Inflammatory macrophage treated with lipopolysaccharide for 1 hour (primary cell): ENCODE measurements at regions not wholly inside any gene's neighbourhood (a gene's known extent, or its start where the extent isn't known, plus 50 kb on each side); places are given as distances from the start of the nearest gene placed in this dataset.
"Not testable (repeated sequence)": the region's sequence is repeated elsewhere in the genome, so short reads cannot be mapped to it uniquely, and the experiment has no call there.

ENCODE experiments used
- DNase-seq, 2 donors: peaks; one replicate each; pipeline ENCODE4 v3.0.0-alpha.2; 2020 to 2022

GRCh38 chr1:101185421-101185820 is 51.4 kb upstream of the S1PR1 start:
- DNase-seq, result no peak

- DNase-seq, result no peak
These were observed 53.5 kb upstream of the S1PR1 start for GRCh38 chr1:101183388-101183699.

DNA sequence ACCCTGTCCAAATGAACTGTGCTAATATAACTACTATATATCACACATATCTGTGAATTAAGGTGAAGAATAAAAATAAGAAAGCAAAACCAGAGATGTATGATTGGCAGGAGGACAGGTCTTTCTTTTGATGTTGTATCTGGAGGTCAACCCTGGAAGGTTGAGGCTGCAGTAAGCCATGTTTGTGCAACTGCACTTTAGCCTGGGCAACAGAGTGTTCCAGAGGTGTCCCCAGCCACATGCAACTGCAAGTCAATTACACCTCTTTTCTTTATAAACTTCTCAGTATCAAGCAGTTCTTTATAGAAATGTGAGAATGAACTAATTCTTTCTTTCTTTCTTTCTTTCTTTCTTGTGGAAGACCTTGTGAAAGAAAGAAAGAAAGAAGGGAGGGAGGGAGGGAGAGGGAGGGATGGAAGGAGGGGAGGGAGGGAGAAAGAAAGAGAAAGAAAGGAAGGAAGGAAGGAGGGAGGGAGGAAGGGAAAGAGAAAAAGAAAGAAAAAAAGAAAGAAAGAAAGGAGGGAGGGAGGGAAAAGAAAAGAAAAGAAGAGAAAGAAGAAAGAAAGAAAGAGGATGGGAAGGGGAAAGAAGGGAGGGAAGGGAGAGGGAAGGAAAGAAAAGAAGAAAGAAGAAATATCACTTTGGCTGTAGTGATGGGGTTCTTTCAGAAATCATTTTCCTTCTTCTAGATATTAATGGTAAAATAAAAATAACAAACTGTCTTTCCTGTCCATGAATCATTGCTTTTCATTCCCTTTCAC is 54.0 kb upstream of the S1PR1 start:
- no peak for DNase-seq

- DNase-seq, result peak; percentile 18 to 52
These were observed 54.9 kb upstream of the S1PR1 start for GRCh38 chr1:101181930-101182329.

GRCh38 chr1:101178688-101179491 is 57.9 kb upstream of the S1PR1 start:
- DNase-seq, result peak; percentile 21 to 35

- DNase-seq, result no peak
These were observed 58.5 kb upstream of the S1PR1 start for GRCh38 chr1:101178341-101178687.

DNA sequence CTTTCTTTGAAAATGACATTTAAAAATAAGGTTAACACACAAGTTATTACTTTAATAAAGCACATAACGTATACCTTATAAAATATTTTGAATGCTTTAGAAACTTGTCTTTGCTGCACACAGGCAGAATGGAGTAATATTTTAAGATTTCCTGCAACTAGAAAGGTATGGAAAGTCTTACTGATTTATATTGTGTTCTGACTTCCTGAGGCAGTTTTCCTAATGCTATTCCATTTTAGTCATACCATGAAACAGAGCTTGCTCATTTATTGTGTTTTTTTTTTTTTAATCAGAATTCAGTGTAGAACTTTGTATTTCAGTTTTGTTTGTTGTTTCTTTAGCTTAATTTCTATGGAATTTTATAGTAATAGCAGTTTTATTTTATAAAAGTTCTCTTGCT is 60.9 kb upstream of the S1PR1 start:
- no peak for DNase-seq

GRCh38 chr1:101175466-101175865 is 61.4 kb upstream of the S1PR1 start:
- DNase-seq, result no peak

- DNase-seq, result no peak
These were observed 62.1 kb upstream of the S1PR1 start for GRCh38 chr1:101174722-101175121.

DNA sequence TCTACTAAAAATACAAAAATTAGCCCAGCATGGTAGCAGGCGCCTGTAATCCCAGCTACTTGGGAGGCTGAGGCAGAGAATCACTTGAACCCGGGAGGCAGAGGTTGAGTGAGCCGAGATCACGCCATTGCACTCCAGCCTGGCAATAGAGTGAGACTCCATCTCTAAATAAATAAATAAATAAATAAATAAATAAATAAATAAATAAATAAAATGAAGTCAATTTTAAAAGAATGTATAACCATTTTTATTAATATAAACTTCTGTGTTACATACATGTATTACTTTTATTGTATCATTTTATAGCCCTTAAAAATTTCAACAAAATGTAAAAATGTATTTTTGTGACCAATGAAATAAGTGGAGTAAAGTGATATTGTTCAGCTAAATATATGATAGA is 62.5 kb upstream of the S1PR1 start:
- DNase-seq, result not testable (repeated sequence)

DNA sequence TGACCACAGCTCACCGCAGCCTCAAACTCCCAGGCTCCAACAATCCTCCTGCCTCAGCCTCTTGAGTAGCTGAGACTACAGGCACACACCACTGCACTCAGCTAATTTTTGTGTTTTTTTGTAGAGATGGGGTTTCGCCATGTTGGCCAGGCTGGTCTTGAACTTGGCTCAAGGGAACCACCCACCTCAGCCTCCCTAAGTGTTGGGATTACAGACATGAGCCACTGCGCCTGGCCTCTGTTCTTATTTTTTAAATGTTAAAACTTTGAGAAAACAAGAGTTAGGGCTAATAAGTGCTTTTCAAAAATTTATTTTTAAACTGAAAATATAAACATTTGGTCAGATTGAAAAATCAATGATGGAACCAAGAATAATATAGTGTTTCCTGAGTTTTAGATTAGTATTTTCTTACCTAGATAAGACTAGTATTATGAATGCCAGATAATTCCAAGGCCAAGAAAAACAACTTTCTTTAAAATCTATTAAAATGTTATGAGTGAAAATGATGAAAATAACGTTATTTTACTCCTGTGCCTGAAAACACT is 66.2 kb upstream of the S1PR1 start:
- no peak for DNase-seq

DNA sequence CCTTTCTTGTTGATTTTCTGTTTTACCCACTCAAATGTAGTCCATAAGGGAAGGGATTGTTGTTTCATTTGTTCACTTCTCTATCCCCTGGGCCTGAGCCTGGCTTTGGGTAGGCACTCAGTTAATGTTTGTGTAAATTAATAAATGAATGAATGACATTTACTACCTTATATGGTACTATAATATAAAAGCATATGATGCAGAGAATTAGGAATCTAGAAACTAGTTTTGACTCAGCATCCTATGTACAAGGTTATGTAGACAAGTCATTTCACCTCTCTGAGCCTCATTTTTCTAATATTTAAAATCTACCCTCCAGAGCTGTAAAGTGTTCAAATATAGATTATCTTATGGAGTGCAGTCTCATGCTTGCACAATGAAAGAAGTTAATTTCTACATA is 68.9 kb upstream of the S1PR1 start:
- DNase-seq, result no peak

GRCh38 chr1:101166583-101167120 is 70.2 kb upstream of the S1PR1 start:
- no peak for DNase-seq

- no peak for DNase-seq
These were observed 70.9 kb upstream of the S1PR1 start for GRCh38 chr1:101165954-101166353.

DNA sequence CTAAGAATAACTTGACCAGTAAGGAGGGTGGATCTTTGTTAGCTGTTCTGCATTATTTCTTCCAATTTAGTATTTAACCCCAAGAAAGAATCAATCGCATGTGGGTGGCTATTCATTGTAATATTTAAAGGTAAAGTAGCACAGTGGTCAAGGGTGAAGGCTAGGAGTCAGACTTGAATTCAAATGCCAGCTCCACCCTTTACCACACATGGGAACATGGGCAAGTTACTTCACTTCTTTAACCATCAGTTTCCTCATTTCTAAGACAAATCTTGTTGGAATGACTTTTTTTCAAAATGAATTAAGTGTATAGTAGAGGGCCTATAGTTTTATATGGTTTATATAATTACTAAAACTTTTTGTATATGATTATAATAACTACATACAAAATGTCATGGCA is 71.3 kb upstream of the S1PR1 start:
- DNase-seq, result peak; percentile 39 to 50

GRCh38 chr1:101164776-101165175 is 72.0 kb upstream of the S1PR1 start:
- DNase-seq, result no peak

DNA sequence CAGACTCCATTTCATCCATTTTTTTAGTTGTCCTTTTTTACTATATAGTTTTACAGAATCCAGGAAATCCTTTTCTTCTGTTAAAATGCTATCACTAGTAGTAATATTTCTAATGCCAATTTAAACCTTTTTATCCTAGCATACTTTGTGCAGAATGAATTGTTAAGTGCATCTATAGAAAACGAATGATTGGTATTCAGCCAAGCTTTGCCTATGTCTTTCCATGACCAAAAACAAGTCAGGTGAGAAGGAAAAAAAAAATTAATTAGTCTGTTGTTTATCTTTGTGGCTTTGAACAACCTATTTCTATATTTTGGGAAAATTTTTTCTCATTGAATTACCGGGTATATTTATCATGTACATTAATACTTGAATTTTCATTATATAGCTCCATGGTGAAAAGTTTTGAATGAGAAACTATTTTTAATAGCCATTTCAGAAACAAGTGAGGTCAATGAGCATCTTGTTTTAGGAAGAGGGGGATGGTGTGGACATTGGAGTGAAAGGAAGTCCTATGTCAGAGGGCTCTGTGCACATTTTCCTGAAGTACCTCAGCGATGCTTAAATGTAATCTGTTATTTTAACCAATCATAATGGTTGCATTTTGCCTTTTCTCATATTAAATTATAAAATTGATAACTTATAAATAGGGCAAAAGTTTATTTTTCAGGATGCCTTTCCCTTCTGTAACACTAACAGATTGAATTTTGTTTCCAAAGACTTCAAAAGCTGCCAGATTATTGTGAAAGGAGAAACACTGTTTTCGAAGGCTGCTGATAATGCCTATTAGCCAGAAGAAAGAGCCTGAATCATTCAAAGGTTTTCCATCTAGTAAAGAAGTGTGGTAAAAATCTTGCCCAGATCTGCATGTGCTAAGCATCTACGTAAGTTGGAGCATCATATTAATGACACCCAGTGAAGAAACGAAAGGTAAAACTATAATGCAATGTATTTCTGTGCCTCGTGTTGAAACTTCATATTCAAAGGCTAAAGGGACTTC is 73.8 kb upstream of the S1PR1 start:
- no peak for DNase-seq

GRCh38 chr1:101162300-101162699 is 74.5 kb upstream of the S1PR1 start:
- DNase-seq, result no peak

DNA sequence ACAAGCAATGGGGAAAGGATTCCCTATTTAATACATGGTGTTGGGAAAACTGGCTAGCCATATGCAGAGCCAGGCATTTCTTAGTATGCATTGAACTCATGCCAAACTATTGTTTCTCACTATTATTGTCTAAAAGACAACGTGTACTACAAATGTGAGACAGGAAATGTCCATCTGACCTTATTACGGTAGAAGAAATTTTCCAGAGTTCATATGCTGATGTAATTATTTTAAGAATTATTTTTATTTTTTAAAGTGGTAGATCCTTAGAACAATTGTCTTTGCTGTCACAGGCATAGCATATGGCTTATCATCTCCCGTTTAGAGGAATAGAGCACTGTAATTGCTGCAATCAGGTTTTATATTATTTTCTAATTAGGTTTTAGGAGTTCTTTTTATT is 75.2 kb upstream of the S1PR1 start:
- DNase-seq, result no peak

DNA sequence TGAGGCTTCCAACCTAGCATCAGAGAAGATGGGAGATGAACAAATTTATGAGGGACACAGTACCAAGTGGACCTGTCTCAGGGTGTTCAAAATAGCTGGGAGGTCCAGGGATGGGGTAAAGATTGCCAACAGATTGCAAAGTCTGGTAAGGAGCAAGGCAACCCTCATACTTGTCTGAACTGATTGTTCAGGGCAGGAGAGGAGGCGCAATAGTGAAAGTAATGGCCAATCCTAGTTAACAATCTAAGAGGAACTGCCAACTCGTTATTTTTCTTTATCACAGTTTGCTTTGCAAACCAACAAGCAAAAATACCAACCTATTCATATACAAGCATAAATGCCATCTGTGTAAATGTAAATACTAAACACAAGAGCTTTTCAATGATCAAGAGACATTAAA is 78.4 kb upstream of the S1PR1 start:
- DNase-seq, result no peak

GRCh38 chr1:101154547-101154946 is 82.3 kb upstream of the S1PR1 start:
- no peak for DNase-seq

- no peak for DNase-seq
These were observed 83.1 kb upstream of the S1PR1 start for GRCh38 chr1:101153692-101154091.

GRCh38 chr1:101152633-101153032 is 84.2 kb upstream of the S1PR1 start:
- DNase-seq, result no peak
